ENCODE measurements at regions not wholly inside any gene's neighbourhood (a gene's known extent, or its start where the extent isn't known, plus 50 kb on each side); places are given as distances from the start of the nearest gene placed in this dataset.

- peaks cover 0 to 8% (median 0%) of the 10 kb centered on the region in 4 donors for H3K4me1 ChIP-seq
- DNase-seq (ENCODE audit: extremely low spot score) = no peak
- H3K9me3 ChIP-seq = no peaks in the 10 kb centered on the region
- no peak overlapping the region for H3K27ac ChIP-seq (replicated peaks in 1 of 4)
- no peaks in the 10 kb centered on the region for H3K36me3 ChIP-seq
- no peak for TF ChIP-seq POLR2AphosphoS5 (IDR thresholded peaks at IDR 0.05)
- no peak for TF ChIP-seq EP300 (IDR thresholded peaks at IDR 0.05)
- TF ChIP-seq POLR2A (IDR thresholded peaks at IDR 0.05; ENCODE audit: low read depth) = no peak
- TF ChIP-seq CTCF (IDR thresholded peaks at IDR 0.05) = no peak
- intact Hi-C loops (cut with DNase I) = no loop called here
- no peak overlapping the region for H3K4me3 ChIP-seq
- H3K27me3 ChIP-seq = no peaks in the 10 kb centered on the region
- 93% methylated on average over 3 of the region's 7 CpGs for WGBS
Measured at GRCh38 chr18:44061438-44061837, 619.2 kb upstream of the SETBP1 start.

- Histone ChIP-seq H3K9me3 (no peaks in the 10 kb centered on the region), H3K27ac (replicated peaks in 1 of 4) (no peak overlapping the region), H3K36me3 (no peaks in the 10 kb centered on the region), H3K4me1 (peaks cover 0 to 8% (median 0%) of the 10 kb centered on the region in 4 donors), H3K27me3 (no peaks in the 10 kb centered on the region), H3K4me3 (no peak overlapping the region)
- 96% methylated on average over 4 of the region's 4 CpGs for WGBS
- DNase-seq (ENCODE audit: extremely low spot score) = no peak
- TF ChIP-seq POLR2A (IDR thresholded peaks at IDR 0.05; ENCODE audit: low read depth) = no peak
- TF ChIP-seq EP300 (IDR thresholded peaks at IDR 0.05) = no peak
- TF ChIP-seq CTCF (IDR thresholded peaks at IDR 0.05) = no peak
- no peak for TF ChIP-seq POLR2AphosphoS5 (IDR thresholded peaks at IDR 0.05)
- intact Hi-C loops (cut with DNase I) = no loop called here
Measured at GRCh38 chr18:44062345-44062744, 618.3 kb upstream of the SETBP1 start.

GRCh38 chr18:44065206-44065605, 615.5 kb upstream of the SETBP1 start:
- intact Hi-C loops (cut with DNase I) = no loop called here

GRCh38 chr18:44066541-44066940, 614.1 kb upstream of the SETBP1 start:
- TF ChIP-seq CTCF (IDR thresholded peaks at IDR 0.05) (no peak), POLR2A (IDR thresholded peaks at IDR 0.05; ENCODE audit: low read depth) (no peak), POLR2AphosphoS5 (IDR thresholded peaks at IDR 0.05) (no peak), EP300 (IDR thresholded peaks at IDR 0.05) (no peak)
- no peaks in the 10 kb centered on the region for H3K9me3 ChIP-seq
- no peak for DNase-seq (ENCODE audit: extremely low spot score)
- peaks cover 0 to 8% (median 0%) of the 10 kb centered on the region in 4 donors for H3K4me1 ChIP-seq
- intact Hi-C loops (cut with DNase I) = no loop called here
- no peak overlapping the region for H3K27ac ChIP-seq (replicated peaks in 1 of 4)
- no peak overlapping the region for H3K4me3 ChIP-seq
- H3K36me3 ChIP-seq = no peaks in the 10 kb centered on the region
- 97% methylated on average over 1 of the region's 1 CpG for WGBS
- no peaks in the 10 kb centered on the region for H3K27me3 ChIP-seq

More at GRCh38 chr18:44065206-44065605, 615.5 kb upstream of the SETBP1 start:
- 85% methylated on average over 3 of the region's 3 CpGs for WGBS
- H3K27ac ChIP-seq (replicated peaks in 1 of 4) = no peak overlapping the region
- no peak for DNase-seq (ENCODE audit: extremely low spot score)
- no peaks in the 10 kb centered on the region for H3K27me3 ChIP-seq
- no peak overlapping the region for H3K4me3 ChIP-seq
- H3K36me3 ChIP-seq = no peaks in the 10 kb centered on the region
- H3K9me3 ChIP-seq = no peaks in the 10 kb centered on the region
- H3K4me1 ChIP-seq = peaks cover 0 to 8% (median 0%) of the 10 kb centered on the region in 4 donors
- TF ChIP-seq POLR2AphosphoS5 (IDR thresholded peaks at IDR 0.05) = no peak
- no peak for TF ChIP-seq CTCF (IDR thresholded peaks at IDR 0.05)
- TF ChIP-seq EP300 (IDR thresholded peaks at IDR 0.05) = no peak
- no peak for TF ChIP-seq POLR2A (IDR thresholded peaks at IDR 0.05; ENCODE audit: low read depth)

- Histone ChIP-seq H3K36me3 (no peaks in the 10 kb centered on the region), H3K4me3 (no peak overlapping the region), H3K9me3 (no peaks in the 10 kb centered on the region), H3K27me3 (no peaks in the 10 kb centered on the region), H3K27ac (replicated peaks in 1 of 4) (no peak overlapping the region), H3K4me1 (peaks cover 0 to 8% (median 0%) of the 10 kb centered on the region in 4 donors)
- TF ChIP-seq POLR2AphosphoS5 (IDR thresholded peaks at IDR 0.05) (no peak), CTCF (IDR thresholded peaks at IDR 0.05) (no peak), EP300 (IDR thresholded peaks at IDR 0.05) (no peak), POLR2A (IDR thresholded peaks at IDR 0.05; ENCODE audit: low read depth) (no peak)
- intact Hi-C loops (cut with DNase I) = no loop called here
- DNase-seq (ENCODE audit: extremely low spot score) = no peak
- WGBS = 90% methylated on average over 2 of the region's 2 CpGs
Measured at GRCh38 chr18:44067186-44067585, 613.5 kb upstream of the SETBP1 start.
